CD4-positive, alpha-beta T cell treated with Interleukin-17A for 1 hour (primary cell): ENCODE measurements at regions not wholly inside any gene's neighbourhood (a gene's known extent, or its start where the extent isn't known, plus 50 kb on each side); places are given as distances from the start of the nearest gene placed in this dataset.
"Not testable (repeated sequence)": the region's sequence is repeated elsewhere in the genome, so short reads cannot be mapped to it uniquely, and the experiment has no call there.

Experiments used
- DNase-seq: peaks from one replicate; pipeline ENCODE4 v3.0.0-alpha.2; 2020

GRCh38 chr12:11540156-11540555 is 109.3 kb upstream of the ETV6 start:
- DNase-seq = no peak

DNA sequence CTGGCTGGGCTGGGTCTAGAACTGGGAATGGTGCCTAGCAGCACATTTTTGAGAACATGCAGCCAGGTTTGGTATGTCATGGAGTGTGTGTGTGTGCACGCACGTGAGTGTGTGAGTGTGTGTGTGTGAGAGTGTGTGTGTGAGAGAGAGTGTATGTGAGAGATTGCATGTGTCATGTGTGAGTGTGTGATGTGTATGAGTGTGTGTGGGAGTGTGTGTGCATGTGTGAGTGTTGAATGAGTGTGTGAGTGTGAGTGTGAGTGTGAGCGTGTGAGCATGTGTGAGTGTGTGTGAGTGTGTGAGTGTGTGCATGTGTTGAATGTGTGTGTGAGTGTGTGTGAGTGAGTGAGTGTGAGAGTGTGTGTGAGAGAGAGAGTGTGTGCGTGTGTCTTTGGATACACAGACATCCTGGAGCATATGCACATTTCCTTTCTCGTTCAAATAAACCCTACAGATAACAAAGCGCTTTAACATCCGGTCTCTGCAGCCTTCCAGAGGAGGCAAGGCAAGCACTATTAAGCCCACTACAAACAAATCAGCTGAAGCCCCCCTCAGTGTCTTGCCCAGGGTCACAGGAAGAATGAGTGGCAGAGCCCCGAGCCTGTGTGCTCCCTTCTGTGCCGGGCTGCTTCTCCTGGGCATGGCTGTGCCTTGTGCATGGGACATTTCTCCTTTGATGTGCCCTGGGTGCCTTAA is 108.7 kb upstream of the ETV6 start:
- DNase-seq = no peak

DNA sequence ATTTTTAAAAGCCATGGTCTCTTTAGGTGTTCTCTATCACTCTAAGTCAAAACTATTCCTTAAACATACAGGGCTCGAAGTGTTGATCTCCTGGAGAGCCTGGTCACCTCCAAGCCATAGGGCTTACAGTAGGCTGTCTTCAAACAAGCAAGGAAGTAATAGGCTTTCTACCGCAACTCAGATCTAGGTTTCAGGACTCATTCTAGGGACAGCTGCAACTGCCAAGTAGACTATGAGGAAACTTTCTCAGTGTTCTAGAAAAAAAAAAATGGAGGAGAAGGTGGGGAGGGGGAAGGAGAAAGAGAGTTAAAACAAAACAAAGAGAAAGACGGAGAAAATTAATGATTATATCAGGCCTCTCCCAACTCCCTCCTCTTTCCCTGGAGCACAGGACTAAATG is 106.9 kb upstream of the ETV6 start:
- no peak for DNase-seq

DNA sequence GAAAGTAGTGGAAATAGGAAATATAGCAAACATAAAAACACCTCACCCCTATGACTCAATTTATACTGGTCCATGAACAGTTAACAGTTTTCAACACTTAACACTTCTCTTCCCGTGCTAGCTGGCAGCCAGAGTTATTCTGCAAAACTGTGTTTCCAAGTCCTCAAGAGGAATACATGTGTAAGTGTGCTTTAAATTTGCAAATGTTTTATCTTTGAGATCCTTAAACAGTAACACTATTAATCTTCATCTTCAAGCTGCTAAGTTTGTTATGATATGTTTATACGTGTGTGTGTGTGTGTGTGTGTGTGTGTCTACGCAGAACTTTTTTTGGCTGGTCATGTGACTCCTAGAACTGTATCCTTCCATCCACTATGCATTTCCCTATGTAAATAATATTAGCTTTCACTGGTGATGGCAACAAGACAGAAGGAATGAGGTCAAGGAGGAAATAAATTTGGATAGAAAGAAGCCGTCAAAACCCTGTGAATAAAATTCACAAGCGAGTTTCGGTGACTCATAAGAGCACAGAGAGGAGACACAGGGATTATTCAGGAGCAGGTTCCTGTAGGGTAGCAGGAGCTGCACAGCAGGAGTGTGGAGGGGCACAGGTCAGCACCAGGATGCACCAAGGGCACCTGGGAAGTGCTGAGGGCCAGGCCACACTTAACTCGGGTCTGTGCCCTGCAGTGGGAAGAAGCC is 105.9 kb upstream of the ETV6 start:
- DNase-seq = no peak

GRCh38 chr12:11545484-11546330 is 103.8 kb upstream of the ETV6 start:
- DNase-seq = peak; percentile 76

DNA sequence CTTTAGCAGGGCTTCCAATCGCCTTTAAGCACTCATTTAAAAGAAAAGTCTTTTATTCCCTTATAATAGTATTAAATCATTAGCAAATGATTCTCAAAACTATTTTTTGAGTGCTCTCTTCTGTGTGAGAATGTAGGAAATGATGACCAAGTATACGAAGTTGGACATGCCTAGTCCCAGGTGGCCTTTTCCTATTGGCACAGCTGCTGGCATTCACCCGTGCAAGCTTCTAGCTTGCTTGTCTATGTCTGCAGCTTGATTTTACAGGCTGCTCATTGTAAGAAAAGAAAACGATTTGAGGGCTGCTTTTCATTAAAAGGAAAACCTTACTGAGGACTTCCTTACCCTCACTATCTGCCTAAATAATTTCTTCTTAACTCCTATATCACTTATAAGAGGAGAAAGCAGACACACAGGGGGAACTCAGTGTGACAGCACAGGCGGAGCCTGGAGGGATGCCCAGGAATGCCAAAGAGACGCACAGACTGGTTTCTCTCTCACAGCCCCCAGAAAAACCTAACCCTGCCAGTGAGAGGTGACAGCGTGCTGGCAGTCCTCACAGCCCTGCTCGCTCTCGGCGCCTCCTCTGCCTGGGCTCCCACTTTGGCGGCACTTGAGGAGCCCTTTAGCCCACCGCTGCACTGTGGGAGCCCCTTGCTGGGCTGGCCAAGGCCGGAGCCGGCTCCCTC is 102.7 kb upstream of the ETV6 start:
- DNase-seq = not testable (repeated sequence)

DNA sequence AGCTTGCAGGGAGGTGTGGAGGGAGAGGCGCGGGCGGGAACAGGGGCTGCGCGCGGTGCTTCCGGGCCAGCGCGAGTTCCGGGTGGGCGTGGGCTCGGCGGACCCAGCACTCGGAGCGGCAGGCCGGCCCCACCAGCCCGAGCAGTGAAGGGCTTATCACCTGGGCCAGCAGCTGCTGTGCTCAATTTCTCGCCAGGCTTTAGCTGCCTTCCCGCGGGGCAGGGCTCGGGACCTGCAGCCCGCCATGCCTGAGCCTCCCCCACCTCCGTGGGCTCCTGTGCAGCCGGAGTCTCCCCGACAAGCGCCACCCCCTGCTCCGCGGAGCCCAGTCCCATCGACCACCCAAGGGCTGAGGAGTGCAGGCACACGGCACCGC is 102.2 kb upstream of the ETV6 start:
- DNase-seq = not testable (repeated sequence)

GRCh38 chr12:11549119-11549518 is 100.4 kb upstream of the ETV6 start:
- DNase-seq = no peak

GRCh38 chr12:11553871-11554533 is 95.5 kb upstream of the ETV6 start:
- DNase-seq = peak; percentile 75

DNA sequence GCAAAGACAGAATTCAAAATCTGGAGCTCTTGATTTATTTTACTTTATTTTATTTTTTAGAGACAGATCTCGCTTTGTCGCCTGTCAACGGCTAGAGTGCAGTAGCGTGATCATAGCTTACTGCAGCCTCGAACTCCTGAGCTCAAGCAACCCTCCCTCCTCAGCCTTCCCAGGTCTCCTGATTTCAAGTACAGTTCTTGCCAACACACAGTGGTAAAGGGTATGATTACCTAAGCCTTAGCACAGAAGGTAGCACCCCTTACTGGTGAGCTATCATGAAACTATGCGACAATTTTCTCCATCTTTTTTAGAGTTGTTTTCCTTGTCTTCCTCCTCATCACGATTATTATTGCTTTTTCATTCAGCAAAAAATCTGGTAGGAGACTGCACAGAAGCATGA is 94.3 kb upstream of the ETV6 start:
- no peak for DNase-seq

DNA sequence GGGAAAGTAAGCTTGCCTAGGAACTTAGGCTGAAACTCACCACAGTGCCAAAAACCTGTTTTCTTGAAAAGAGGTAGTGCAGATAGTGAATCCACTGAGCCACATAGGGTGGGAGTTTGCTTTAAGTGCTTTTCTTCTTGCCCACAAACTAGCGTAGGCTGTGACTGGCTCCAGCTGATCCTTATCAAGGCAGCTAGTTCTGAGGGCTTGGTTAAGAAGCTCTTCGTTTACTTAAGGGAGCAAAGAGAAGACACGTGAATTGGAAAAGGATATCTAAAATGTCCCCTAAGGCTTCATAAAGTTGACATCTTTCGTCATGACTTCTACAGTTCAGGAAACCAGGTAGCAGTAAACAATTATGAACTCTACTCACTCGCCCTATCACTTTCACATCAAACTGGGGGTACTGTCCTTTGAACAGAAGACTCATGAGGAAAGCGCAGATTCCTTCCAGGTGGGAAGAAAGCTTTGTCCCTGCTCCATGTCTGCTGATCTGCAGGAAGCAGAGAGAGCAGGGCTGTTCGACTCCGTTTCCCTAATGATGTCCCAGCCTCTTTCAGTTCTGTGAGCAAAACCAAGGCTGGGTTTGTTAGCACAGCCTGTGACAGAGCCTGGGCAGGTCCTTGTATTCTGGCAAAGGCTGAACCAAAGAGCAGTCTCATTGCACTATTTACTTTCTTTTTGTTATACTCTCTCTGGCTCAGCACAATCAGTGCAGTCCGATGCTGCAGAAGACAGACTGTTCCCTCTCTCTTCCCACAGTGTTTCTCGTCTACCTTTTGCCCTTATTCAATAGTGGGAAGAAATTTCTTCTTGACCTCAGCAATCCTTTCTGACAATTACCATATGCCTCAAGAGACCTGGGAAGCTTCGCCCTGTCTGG is 93.5 kb upstream of the ETV6 start:
- DNase-seq = peak; percentile 21

GRCh38 chr12:11556682-11557081 is 92.8 kb upstream of the ETV6 start:
- no peak for DNase-seq

GRCh38 chr12:11559626-11560340 is 89.7 kb upstream of the ETV6 start:
- DNase-seq = no peak

- no peak for DNase-seq
Measured at GRCh38 chr12:11561411-11561810, 88.1 kb upstream of the ETV6 start.

- no peak for DNase-seq
Measured at GRCh38 chr12:11563785-11564739, 85.4 kb upstream of the ETV6 start.

GRCh38 chr12:11564984-11565651 is 84.4 kb upstream of the ETV6 start:
- no peak for DNase-seq

GRCh38 chr12:11565752-11566151 is 83.7 kb upstream of the ETV6 start:
- DNase-seq = no peak

GRCh38 chr12:11568155-11568761 is 81.2 kb upstream of the ETV6 start:
- DNase-seq = no peak
